T47D (cell line): ENCODE measurements at regions not wholly inside any gene's neighbourhood (a gene's known extent, or its start where the extent isn't known, plus 50 kb on each side); places are given as distances from the start of the nearest gene placed in this dataset.

Experiments
- DNase-seq, 2 experiments: peaks; one replicate each; pipeline versions ENCODE4 v3.0.0 to v3.0.0-alpha.2; 2011 to 2012; ENCODE audit warnings: low read depth in 1 of 2, low spot score in 1 of 2
- JUND ChIP-seq: IDR thresholded peaks from 2 replicates; pipeline ENCODE4 v1.6.1; 2012; ENCODE audit warnings: low read depth
- in situ Hi-C: cut with HindIII; loops from 2 replicates; pipeline ENCODE4 v1.10.0; 2016; ENCODE audit warnings: low sequenced_read_pairs, low pct_unique_long_range_greater_than_20kb

DNA sequence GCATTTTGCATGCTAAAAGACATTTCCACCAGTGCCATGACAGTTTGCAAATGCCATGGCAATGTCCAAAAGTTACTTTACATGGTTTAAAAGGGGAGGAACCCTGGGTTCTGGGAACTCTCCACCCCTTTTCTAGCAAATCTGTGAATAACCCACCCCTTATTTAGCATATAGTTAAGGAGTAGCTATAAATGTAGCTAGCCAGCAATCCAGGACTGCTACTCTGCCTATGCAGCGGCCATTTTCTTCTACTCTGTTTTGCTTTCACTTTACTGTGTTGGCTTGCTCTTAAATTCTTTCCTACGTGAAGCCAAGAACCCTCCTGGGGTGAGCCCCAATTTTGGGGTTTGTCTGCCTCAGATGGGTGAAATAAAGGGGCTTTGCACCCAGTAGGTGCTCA is 141.0 kb downstream of the PTPN11 start:
- DNase-seq: no peak

GRCh38 chr12:112564160-112564784 is 145.5 kb downstream of the PTPN11 start:
- DNase-seq: no peak
- in situ Hi-C loops: no loop called here
- no peak for TF ChIP-seq JUND

More for the DNA sequence above, 141.0 kb downstream of the PTPN11 start:
- no peak for TF ChIP-seq JUND
- in situ Hi-C loops: no loop called here

GRCh38 chr12:112568641-112569040 is 149.9 kb downstream of the PTPN11 start:
- DNase-seq: no peak
- in situ Hi-C loops: no loop called here
- TF ChIP-seq JUND: no peak

DNA sequence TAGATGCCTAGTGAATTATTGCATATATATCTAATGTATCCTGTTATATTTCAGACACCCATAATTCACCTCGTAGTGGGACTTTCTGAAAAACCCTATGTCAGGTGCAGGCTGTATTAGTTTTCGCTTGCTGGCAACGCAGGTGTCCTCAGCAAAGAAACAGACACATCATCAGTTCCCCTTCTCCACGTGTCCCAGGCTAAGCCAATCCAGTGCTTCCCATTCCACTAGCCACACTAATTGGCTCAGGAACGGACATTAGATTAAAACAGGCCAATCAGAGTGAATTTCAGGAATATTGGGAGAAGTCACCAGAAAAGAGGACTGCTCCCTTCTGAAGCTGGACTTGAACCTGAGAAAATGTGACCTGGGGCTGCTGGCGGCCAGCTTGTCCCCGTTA is 151.3 kb downstream of the PTPN11 start:
- in situ Hi-C loops: no loop called here
- DNase-seq: no peak
- TF ChIP-seq JUND: no peak

DNA sequence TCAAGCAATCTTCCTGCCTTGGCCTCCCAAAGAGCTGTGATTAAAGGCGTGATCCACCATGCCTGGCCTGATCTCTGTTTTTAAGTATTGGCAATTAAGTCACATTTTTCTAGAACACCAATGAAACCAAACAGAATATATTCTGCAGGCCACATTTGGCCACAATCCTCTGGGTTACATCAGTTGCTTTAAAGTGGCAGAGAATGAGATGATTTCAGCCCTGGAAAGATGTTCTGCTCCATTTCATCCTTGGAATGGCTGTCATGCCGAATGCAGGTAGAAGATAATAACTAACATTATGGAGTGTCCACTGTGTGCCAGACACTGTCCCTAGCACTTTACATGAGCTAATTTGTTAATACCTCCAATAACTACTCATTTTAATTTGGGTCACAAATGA is 154.4 kb downstream of the PTPN11 start:
- no peak for TF ChIP-seq JUND
- DNase-seq: no peak
- in situ Hi-C loops: no loop called here

DNA sequence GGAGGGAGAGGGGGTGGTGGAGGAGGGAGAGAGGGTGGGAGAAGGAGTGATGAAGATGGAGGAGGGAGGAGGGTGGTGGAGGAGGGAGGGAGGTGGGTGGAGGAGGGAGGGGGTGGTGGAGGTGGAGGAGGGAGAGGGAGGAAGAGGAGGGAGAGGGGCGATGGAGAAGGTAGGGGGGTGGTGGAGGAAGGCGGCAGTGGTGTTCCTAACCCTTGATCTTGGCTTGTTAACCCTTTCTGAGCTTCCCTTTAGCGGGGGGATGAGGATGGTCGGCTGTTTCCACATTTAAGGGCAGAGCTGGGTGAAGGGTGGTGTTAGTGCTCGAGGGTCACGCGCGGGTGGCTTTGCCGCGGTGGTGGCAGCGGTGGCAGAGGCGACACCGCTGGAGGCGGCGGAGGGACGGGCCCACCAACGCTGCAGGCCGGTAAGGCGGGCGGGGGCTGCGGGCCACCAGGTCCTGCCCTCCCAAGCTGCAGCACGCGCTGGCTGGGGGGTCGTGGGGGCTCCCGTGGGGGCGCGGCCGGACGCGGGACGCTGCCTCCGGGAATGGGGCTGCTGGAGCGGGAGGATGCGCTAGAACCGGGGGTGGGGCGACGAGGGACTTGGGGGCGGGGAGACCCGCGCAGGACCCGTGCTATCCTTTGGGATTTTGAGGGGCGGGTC is 156.3 kb downstream of the PTPN11 start:
- in situ Hi-C loops: no loop called here
- TF ChIP-seq JUND: no peak

DNA sequence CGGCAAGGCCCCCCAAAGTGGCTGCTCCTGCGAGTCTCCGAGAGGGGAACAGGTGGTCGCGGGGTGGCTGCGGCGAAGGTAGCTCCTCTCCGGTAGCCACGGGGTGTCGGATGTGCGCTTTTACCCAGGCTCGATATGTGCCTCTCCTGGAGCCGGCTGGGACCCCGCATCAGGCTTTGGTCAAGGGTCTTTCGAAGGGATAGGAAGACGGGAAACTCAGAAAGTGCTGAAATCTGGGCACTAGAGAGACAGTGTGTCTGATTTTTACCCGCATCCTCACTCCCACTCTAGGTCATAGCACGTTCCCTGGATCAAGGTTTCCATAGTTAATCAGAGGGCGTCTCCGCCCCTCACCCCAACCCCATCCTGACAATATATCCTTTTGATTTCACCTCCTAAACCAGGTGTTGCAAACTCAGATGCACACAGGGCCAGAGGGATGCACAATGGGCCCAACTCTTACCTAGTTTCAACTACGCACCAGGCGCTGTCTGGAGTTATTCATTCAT is 156.9 kb downstream of the PTPN11 start:
- in situ Hi-C loops: no loop called here
- DNase-seq: no peak
- TF ChIP-seq JUND: no peak

More for the DNA sequence above, 156.3 kb downstream of the PTPN11 start:
- DNase-seq: no peak

DNA sequence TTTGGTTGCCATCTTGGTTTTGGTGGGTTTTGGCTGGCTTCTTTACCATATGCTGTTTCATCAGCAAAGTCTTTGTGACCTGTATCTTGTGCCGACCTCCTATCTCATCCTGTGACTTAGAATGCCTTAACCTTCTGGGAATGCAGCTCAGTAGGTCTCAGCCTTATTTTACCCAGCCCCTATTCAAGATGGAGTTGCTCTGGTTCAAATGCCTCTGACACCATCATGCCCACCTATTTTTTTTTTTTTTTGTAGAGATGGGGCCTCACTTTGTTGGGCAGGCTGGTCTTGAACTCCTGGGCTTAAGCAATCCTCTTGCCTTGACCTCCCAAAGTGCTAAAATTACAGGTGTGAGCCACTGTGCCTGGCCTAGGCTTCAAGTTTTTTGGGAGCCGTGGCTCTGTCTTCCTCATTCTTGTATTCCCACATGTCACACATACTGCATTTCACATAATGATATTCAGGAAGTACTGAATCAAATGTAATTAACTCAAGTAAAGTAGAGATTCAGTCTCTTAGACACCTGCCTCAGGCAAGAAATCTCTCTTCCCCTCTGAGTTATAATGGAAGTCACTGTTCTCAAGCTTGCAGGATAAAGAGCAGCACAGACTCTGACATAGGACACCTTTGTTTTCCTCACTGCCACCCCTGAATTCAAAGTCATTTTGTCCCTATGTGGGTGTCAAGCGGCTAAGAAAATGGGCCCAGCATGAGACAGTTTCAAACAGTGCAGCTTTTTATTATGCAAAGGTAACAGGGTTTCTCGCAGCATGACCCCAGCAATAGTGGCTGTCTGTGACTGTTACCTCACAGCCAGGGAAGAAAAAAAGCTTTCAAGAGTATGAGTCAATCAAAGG is 159.0 kb downstream of the PTPN11 start:
- no peak for DNase-seq
- no peak for TF ChIP-seq JUND
- in situ Hi-C loops: no loop called here

DNA sequence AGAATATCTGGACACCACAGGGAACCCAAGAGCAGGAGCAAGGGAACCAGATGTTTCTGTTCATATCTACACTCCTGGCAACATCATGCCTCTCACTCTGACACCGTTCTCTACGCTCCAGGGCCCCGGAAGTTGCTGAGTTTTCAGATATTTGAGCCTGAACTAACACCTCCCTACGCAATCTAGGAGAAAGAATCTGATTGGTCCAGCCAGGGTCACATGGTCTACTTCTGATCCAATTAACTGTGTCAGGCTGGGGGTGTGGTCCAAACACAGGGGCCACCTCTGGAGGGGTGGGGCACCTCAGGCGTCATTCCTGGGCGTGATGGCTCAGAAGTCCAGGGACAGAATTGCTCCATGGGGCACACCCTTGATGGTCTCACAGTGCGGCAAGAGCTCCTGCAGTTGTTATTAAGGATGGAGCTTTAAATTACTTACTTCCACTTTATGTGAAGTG is 165.5 kb downstream of the PTPN11 start:
- TF ChIP-seq JUND: no peak
- in situ Hi-C loops: no loop called here
- peak in 1 of 2 experiments; percentile 87 for DNase-seq

- in situ Hi-C loops: no loop called here
Observed at GRCh38 chr12:112586148-112586783, 167.5 kb downstream of the PTPN11 start.

GRCh38 chr12:112589275-112589674 is 170.5 kb downstream of the PTPN11 start:
- no peak for DNase-seq
- in situ Hi-C loops: no loop called here
- TF ChIP-seq JUND: no peak

More at GRCh38 chr12:112586148-112586783, 167.5 kb downstream of the PTPN11 start:
- TF ChIP-seq JUND: no peak
- DNase-seq: no peak

- TF ChIP-seq JUND: no peak
- no peak for DNase-seq
- in situ Hi-C loops: no loop called here
Observed at GRCh38 chr12:112590281-112590680, 171.5 kb downstream of the PTPN11 start.
